Esophagus muscularis mucosa (tissue), 4 donors: ENCODE measurements at regions not wholly inside any gene's neighbourhood (a gene's known extent, or its start where the extent isn't known, plus 50 kb on each side); places are given as distances from the start of the nearest gene placed in this dataset.

Source experiments
- DNase-seq: peaks from one replicate; pipeline ENCODE4 v3.0.0-alpha.2; 2017; ENCODE audit errors: extremely low spot score
- H3K27ac ChIP-seq, 4 donors: fragments of 200-600 bp; sonication (generic); replicated peaks in 1 of 4; 1 replicate in 3 of 4; 2 replicates in 1 of 4; pipeline ENCODE4 v1.5.1; 2016 to 2019; ENCODE audit warnings: mild to moderate bottlenecking in 1 of 4
- H3K27me3 ChIP-seq, 4 donors: fragments of 200-600 bp; sonication (generic); one replicate each; pipeline versions ENCODE4 v1.5.1 to v1.6.0; 2016 to 2019
- H3K36me3 ChIP-seq, 4 donors: fragments of 200-600 bp; sonication (generic); one replicate each; pipeline ENCODE4 v1.5.1; 2016 to 2019
- H3K4me1 ChIP-seq, 4 donors: fragments of 200-600 bp; sonication (generic); one replicate each; pipeline ENCODE4 v1.5.1; 2016 to 2019
- H3K4me3 ChIP-seq, 4 donors: fragments of 200-600 bp; sonication (generic); 1 replicate in 2 of 4; 2 replicates in 2 of 4; pipeline ENCODE4 v1.5.1; 2016 to 2019; ENCODE audit warnings: mild to moderate bottlenecking in 4 of 4, moderate library complexity in 1 of 4
- H3K9me3 ChIP-seq, 4 donors: fragments of 200-600 bp; sonication (generic); 1 replicate in 3 of 4; 2 replicates in 1 of 4; pipeline ENCODE4 v1.5.1; 2016 to 2019
- EP300 ChIP-seq: sonication (generic); formaldehyde crosslinking; IDR thresholded peaks from one replicate; pipeline ENCODE4 v1.6.1; 2017; ENCODE audit warnings: antibody characterized with exemption
- POLR2A ChIP-seq: fragments of 450-650 bp; IDR thresholded peaks from one replicate; pipeline ENCODE4 v1.6.1; 2017; ENCODE audit warnings: antibody characterized with exemption, moderate library complexity, mild to moderate bottlenecking, low read depth
- POLR2AphosphoS5 ChIP-seq, 2 donors: sonication (generic); formaldehyde crosslinking; IDR thresholded peaks; one replicate each; pipeline ENCODE4 v1.6.1; 2017; ENCODE audit warnings: antibody characterized with exemption in 2 of 2
- WGBS: methylation state at CpG from one replicate; pipeline ENCODE4 v1.1.5; 2018; 5-methylcytosine and 5-hydroxymethylcytosine counted together
- intact Hi-C: fragments of 100-400 bp; cut with DNase I; formaldehyde crosslinking; loops from one replicate; pipeline ENCODE4 v1.15.1; 2023
- TF ChIP-seq, protein P1 (sequence below), 3 experiments: fragments of 200-600 bp in 2 of 3; fragments of 450-650 bp in 1 of 3; sonication (generic) in 2 of 3; IDR thresholded peaks; one replicate each; pipeline ENCODE4 v1.5.1; 2017 to 2019; ENCODE audit warnings: antibody characterized with exemption in 3 of 3, mild to moderate bottlenecking in 2 of 3, moderate library complexity in 1 of 3

DNA sequence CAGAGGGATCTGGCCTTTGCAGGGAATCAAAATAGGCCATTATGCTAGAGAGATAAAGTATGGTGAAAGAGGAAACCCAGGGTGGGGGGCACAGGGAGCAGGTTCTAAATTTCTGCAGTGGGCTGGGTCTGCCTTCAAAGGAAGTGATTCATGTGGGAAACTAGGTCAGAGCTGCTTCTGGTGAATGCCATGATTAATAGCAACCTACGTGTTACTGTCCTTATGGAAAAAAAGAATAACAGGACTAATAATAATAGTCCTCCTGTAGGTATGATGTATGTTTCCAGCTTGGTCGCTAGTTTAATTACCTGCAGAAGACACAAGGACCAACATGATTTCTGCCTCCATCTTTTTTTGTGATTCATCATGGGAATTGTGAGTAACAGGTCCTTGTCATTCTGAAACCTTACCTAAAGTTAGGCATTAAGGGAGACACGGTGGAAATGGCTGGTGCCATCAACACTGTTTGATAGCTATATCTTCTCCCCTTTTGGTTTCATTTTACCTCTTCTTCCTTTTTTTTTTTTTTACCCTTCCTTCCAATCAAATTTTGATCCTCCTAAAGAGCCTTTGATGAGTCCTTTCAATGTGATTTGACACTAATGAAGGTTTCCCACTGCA, 180.4 kb downstream of the CPEB2 start:
- no peaks in the 10 kb centered on the region for H3K4me1 ChIP-seq
- intact Hi-C loops: no loop called here
- no peak overlapping the region for H3K27ac ChIP-seq
- DNase-seq: peak; percentile 74
- no peak overlapping the region for H3K4me3 ChIP-seq
- H3K9me3 ChIP-seq: no peaks in the 10 kb centered on the region
- H3K27me3 ChIP-seq: no peaks in the 10 kb centered on the region
- no peak for TF ChIP-seq POLR2AphosphoS5 (IDR thresholded peaks at IDR 0.05)
- TF ChIP-seq, protein P1, sequence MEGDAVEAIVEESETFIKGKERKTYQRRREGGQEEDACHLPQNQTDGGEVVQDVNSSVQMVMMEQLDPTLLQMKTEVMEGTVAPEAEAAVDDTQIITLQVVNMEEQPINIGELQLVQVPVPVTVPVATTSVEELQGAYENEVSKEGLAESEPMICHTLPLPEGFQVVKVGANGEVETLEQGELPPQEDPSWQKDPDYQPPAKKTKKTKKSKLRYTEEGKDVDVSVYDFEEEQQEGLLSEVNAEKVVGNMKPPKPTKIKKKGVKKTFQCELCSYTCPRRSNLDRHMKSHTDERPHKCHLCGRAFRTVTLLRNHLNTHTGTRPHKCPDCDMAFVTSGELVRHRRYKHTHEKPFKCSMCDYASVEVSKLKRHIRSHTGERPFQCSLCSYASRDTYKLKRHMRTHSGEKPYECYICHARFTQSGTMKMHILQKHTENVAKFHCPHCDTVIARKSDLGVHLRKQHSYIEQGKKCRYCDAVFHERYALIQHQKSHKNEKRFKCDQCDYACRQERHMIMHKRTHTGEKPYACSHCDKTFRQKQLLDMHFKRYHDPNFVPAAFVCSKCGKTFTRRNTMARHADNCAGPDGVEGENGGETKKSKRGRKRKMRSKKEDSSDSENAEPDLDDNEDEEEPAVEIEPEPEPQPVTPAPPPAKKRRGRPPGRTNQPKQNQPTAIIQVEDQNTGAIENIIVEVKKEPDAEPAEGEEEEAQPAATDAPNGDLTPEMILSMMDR (IDR thresholded peaks at IDR 0.05): no peak
- TF ChIP-seq EP300: no peak
- no peak for TF ChIP-seq POLR2A
- 41% methylated on average over 3 of the region's 3 CpGs for WGBS
- H3K36me3 ChIP-seq: no peaks in the 10 kb centered on the region

DNA sequence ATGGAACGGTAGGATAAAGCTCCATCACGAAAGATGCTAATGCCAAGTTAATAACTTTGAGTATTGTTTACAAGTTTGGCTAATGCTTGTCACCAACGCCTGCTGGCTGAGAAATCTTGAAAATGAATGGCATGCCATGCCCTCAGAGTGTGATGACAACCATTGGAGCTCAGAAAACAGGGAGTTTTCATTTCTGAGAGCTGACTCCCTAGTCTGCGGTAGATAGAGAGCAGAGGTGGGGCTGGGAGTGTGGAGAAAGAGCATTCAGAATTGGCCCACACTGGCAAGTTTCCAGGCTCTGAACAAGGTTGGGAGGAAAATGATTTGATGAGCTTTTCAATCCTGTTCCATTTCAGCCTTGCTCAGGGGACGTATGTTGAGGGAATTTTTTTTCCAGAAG, 183.9 kb downstream of the CPEB2 start:
- no peaks in the 10 kb centered on the region for H3K4me1 ChIP-seq
- intact Hi-C loops: no loop called here
- peak; percentile 34 for DNase-seq
- no peaks in the 10 kb centered on the region for H3K36me3 ChIP-seq
- H3K27me3 ChIP-seq: no peaks in the 10 kb centered on the region
- H3K9me3 ChIP-seq: no peaks in the 10 kb centered on the region
- no peak overlapping the region for H3K27ac ChIP-seq
- WGBS: 74% methylated on average over 5 of the region's 5 CpGs
- H3K4me3 ChIP-seq: no peak overlapping the region
- TF ChIP-seq EP300 (no peak), POLR2A (no peak), POLR2AphosphoS5 (IDR thresholded peaks at IDR 0.05) (no peak)
- TF ChIP-seq, protein P1 (IDR thresholded peaks at IDR 0.05): no peak

DNA sequence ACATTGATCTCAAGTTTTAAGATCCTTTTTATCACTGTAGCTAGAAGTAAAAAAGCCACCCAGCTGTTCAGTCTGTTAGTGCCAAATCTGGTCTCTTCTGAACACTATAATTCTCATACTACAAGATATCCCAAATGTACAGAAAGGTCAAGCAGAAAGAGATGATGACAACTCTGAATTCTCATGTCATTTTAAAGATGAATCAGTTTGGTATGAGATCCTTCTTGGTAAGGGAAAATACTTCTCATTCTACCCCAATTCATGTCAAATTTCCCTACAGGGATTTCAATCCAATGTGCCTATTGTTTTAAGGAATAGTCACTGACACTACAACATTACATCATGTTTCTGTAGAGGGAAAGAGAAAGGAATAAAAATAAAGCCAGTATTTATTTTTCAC, 184.5 kb downstream of the CPEB2 start:
- intact Hi-C loops: no loop called here
- no peak overlapping the region for H3K27ac ChIP-seq
- H3K27me3 ChIP-seq: no peaks in the 10 kb centered on the region
- no peaks in the 10 kb centered on the region for H3K36me3 ChIP-seq
- no peaks in the 10 kb centered on the region for H3K9me3 ChIP-seq
- TF ChIP-seq POLR2AphosphoS5 (IDR thresholded peaks at IDR 0.05) (no peak), EP300 (no peak), POLR2A (no peak)
- TF ChIP-seq, protein P1 (IDR thresholded peaks at IDR 0.05): no peak
- H3K4me3 ChIP-seq: no peak overlapping the region
- no peaks in the 10 kb centered on the region for H3K4me1 ChIP-seq
- no peak for DNase-seq

DNA sequence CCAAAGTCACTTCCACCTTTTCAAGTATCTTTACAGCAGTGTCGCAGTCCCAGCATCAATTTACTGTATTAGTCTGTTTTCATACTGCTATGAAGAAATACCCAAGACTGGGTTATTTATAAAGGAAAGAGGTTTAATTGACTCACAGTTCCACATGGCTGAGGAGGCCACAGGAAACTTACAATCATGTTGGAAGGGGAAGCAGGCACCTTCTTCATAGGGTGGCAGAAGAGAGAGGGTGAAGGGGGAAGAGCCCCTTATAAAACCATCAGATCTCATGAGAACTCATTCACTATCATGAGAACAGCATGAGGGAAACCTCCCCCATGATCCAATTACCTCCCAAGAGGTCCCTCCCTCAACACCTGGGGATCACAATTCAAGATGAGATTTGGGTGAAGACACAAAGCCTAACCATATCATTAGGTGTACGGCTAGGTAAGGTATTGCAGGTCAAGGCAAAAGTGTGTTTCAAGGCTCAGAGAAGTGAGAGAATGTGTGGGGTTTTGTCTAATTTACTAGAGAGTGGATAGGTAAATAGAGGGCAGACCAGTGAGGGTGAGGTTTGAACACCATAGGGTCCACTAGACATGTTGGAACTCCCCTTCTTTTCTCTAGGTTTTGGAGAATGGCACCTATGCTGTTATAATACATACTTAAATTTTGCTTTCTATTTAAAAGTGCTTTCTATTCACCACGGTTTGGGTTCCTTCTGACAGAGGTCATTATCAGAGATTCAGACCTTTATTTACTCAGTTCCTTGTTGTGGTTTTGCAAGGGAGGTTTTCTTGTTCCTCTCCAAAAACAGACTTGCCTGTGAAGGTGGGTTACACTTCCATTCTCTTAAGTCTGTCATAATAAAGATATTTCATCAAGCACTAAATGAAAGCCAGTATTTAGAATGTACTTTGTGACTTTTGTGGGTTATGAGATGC, 186.6 kb downstream of the CPEB2 start:
- no peak overlapping the region for H3K4me3 ChIP-seq
- WGBS: 55% methylated on average over 3 of the region's 3 CpGs
- peak; percentile 37 for DNase-seq
- intact Hi-C loops: no loop called here
- no peaks in the 10 kb centered on the region for H3K4me1 ChIP-seq
- no peaks in the 10 kb centered on the region for H3K36me3 ChIP-seq
- no peak overlapping the region for H3K27ac ChIP-seq
- TF ChIP-seq EP300 (no peak), POLR2A (no peak), POLR2AphosphoS5 (IDR thresholded peaks at IDR 0.05) (no peak)
- TF ChIP-seq, protein P1 (IDR thresholded peaks at IDR 0.05): no peak
- no peaks in the 10 kb centered on the region for H3K27me3 ChIP-seq
- H3K9me3 ChIP-seq: no peaks in the 10 kb centered on the region
